Endometrium (tissue), 2 donors: ENCODE measurements at regions not wholly inside any gene's neighbourhood (a gene's known extent, or its start where the extent isn't known, plus 50 kb on each side); places are given as distances from the start of the nearest gene placed in this dataset.
"Not testable (repeated sequence)": the region's sequence is repeated elsewhere in the genome, so short reads cannot be mapped to it uniquely, and the experiment has no call there.

Experiments
- FAIRE-seq: peaks from 2 replicates; lab custom pipeline; 2012; peaks lifted over from hg19 to GRCh38; lab: Jason Lieb, UNC
- donor health status: control.
- donor health status: control.

- no peak for FAIRE-seq
Observed at GRCh38 chr3:103499132-103499900, 1064.5 kb downstream of the ZPLD1 start.

- no peak for FAIRE-seq
Observed at GRCh38 chr3:103499967-103500366, 1065.2 kb downstream of the ZPLD1 start.

- no peak for FAIRE-seq
Observed at GRCh38 chr3:103510760-103511159, 1075.9 kb downstream of the ZPLD1 start.

GRCh38 chr3:103511891-103512290, 1077.1 kb downstream of the ZPLD1 start:
- no peak for FAIRE-seq

- no peak for FAIRE-seq
Observed at GRCh38 chr3:103512595-103512994, 1077.8 kb downstream of the ZPLD1 start.

- FAIRE-seq = no peak
Observed at GRCh38 chr3:103513003-103513402, 1078.2 kb downstream of the ZPLD1 start.

- FAIRE-seq = no peak
Observed at GRCh38 chr3:103515116-103515515, 1080.3 kb downstream of the ZPLD1 start.

GRCh38 chr3:103516950-103517349, 1082.1 kb downstream of the ZPLD1 start:
- no peak for FAIRE-seq

GRCh38 chr3:103531327-103531726, 1096.5 kb downstream of the ZPLD1 start:
- not testable (repeated sequence) for FAIRE-seq

GRCh38 chr3:103532986-103533385, 1098.2 kb downstream of the ZPLD1 start:
- FAIRE-seq = no peak

GRCh38 chr3:103554451-103554850, 1119.6 kb downstream of the ZPLD1 start:
- FAIRE-seq = no peak

- not testable (repeated sequence) for FAIRE-seq
Observed at GRCh38 chr3:103564116-103564515, 1129.3 kb downstream of the ZPLD1 start.

GRCh38 chr3:103585809-103586208, 1151.0 kb downstream of the ZPLD1 start:
- FAIRE-seq = no peak

GRCh38 chr3:103589770-103590169, 1155.0 kb downstream of the ZPLD1 start:
- FAIRE-seq = no peak

GRCh38 chr3:103600844-103601243, 1166.0 kb downstream of the ZPLD1 start:
- FAIRE-seq = no peak

- no peak for FAIRE-seq
Observed at GRCh38 chr3:103601666-103602065, 1166.9 kb downstream of the ZPLD1 start.

- FAIRE-seq = no peak
Observed at GRCh38 chr3:103609472-103609871, 1174.7 kb downstream of the ZPLD1 start.

- FAIRE-seq = no peak
Observed at GRCh38 chr3:103613397-103614156, 1178.8 kb downstream of the ZPLD1 start.

- no peak for FAIRE-seq
Observed at GRCh38 chr3:103614719-103615118, 1179.9 kb downstream of the ZPLD1 start.

GRCh38 chr3:103617961-103618360, 1183.1 kb downstream of the ZPLD1 start:
- no peak for FAIRE-seq

GRCh38 chr3:103624271-103624670, 1189.5 kb downstream of the ZPLD1 start:
- FAIRE-seq = no peak

GRCh38 chr3:103629391-103629790, 1194.6 kb downstream of the ZPLD1 start:
- FAIRE-seq = no peak

- FAIRE-seq = no peak
Observed at GRCh38 chr3:103644450-103644849, 1209.6 kb downstream of the ZPLD1 start.

GRCh38 chr3:103653996-103654395, 1219.2 kb downstream of the ZPLD1 start:
- no peak for FAIRE-seq
